SH-SY5Y (cell line): ENCODE measurements at regions not wholly inside any gene's neighbourhood (a gene's known extent, or its start where the extent isn't known, plus 50 kb on each side); places are given as distances from the start of the nearest gene placed in this dataset.

Source experiments
- GATA2 ChIP-seq: IDR thresholded peaks from 2 replicates; pipeline ENCODE4 v1.6.1; 2011; ENCODE audit warnings: mild to moderate bottlenecking, low read depth, low read length
- GATA3 ChIP-seq: IDR thresholded peaks from 2 replicates; pipeline ENCODE4 v1.6.1; 2011; ENCODE audit warnings: low read depth, mild to moderate bottlenecking, low read length, moderate library complexity

- TF ChIP-seq GATA2, result no peak
- TF ChIP-seq GATA3, result no peak
Observed at GRCh38 chr14:49036984-49037516, 549.1 kb downstream of the RPS29 start.
